GM23338 (cell line): ENCODE measurements at regions not wholly inside any gene's neighbourhood (a gene's known extent, or its start where the extent isn't known, plus 50 kb on each side); places are given as distances from the start of the nearest gene placed in this dataset.

Experiments used
- ATAC-seq: fragments of 200-7000 bp; cut with Tn5 transposase; 3 replicates; pipeline ENCODE4 v1.9.1; 2020
- DNase-seq: peaks from one replicate; pipeline ENCODE4 v3.0.0-alpha.2; 2015; ENCODE audit warnings: low spot score
- H2AFZ ChIP-seq: fragments of 200-600 bp; sonication (generic); 2 replicates; pipeline ENCODE4 v1.8.0; 2016; ENCODE audit warnings: antibody characterized with exemption, mild to moderate bottlenecking, moderate library complexity
- H3F3A ChIP-seq: fragments of 200-600 bp; sonication (generic); replicated peaks from 2 replicates; pipeline ENCODE4 v1.8.0; 2017; ENCODE audit warnings: antibody characterized with exemption, mixed run types, low read depth
- H3K27ac ChIP-seq: fragments of 200-600 bp; sonication (generic); 2 replicates; pipeline ENCODE4 v1.6.1; 2016; ENCODE audit warnings: low read depth
- H3K27me3 ChIP-seq: fragments of 200-600 bp; sonication (generic); 2 replicates; pipeline ENCODE4 v1.8.0; 2016; ENCODE audit warnings: mild to moderate bottlenecking, mixed run types, moderate library complexity; ENCODE audit not compliant: insufficient read depth
- H3K36me3 ChIP-seq: fragments of 200-600 bp; sonication (generic); 2 replicates; pipeline ENCODE4 v1.8.0; 2016; ENCODE audit warnings: mild to moderate bottlenecking; ENCODE audit not compliant: insufficient read depth
- H3K4me1 ChIP-seq: fragments of 200-600 bp; sonication (generic); 2 replicates; pipeline ENCODE4 v1.8.0; 2016; ENCODE audit warnings: mild to moderate bottlenecking, moderate library complexity; ENCODE audit not compliant: insufficient read depth
- H3K4me2 ChIP-seq: fragments of 200-600 bp; sonication (generic); 2 replicates; pipeline ENCODE4 v1.7.1; 2017; ENCODE audit warnings: mixed run types
- H3K4me3 ChIP-seq: fragments of 200-600 bp; sonication (generic); 2 replicates; pipeline ENCODE4 v1.6.1; 2016; ENCODE audit warnings: mixed run types
- H3K79me2 ChIP-seq: fragments of 200-600 bp; sonication (generic); replicated peaks from 2 replicates; pipeline ENCODE4 v1.8.0; 2017; ENCODE audit warnings: mild to moderate bottlenecking; ENCODE audit not compliant: insufficient read depth
- H3K9me2 ChIP-seq: fragments of 200-600 bp; sonication (generic); 2 replicates; pipeline ENCODE4 v1.8.0; 2017; ENCODE audit not compliant: insufficient read depth
- H4K20me1 ChIP-seq: fragments of 200-600 bp; sonication (generic); replicated peaks from 2 replicates; pipeline ENCODE4 v1.8.0; 2017; ENCODE audit warnings: mild to moderate bottlenecking; ENCODE audit not compliant: insufficient read depth
- H3K27ac Mint-ChIP-seq: 2 replicates; pipeline ENCODE4 v1.8.0; 2020; ENCODE audit warnings: inconsistent platforms, mild to moderate bottlenecking, moderate library complexity, mixed read lengths
- H3K27me3 Mint-ChIP-seq: 3 replicates; pipeline ENCODE4 v1.8.0; 2022; ENCODE audit warnings: low read depth, mild to moderate bottlenecking, moderate library complexity, mixed read lengths, inconsistent platforms; ENCODE audit not compliant: insufficient read depth, poor library complexity
- H3K36me3 Mint-ChIP-seq: 3 replicates; pipeline ENCODE4 v1.8.0; 2021; ENCODE audit warnings: low read depth, mild to moderate bottlenecking, inconsistent platforms, moderate library complexity, mixed read lengths
- H3K4me1 Mint-ChIP-seq: 3 replicates; pipeline ENCODE4 v1.8.0; 2020; ENCODE audit warnings: mild to moderate bottlenecking, inconsistent platforms, mixed read lengths
- H3K4me3 Mint-ChIP-seq: 3 replicates; pipeline ENCODE4 v1.8.0; 2021; ENCODE audit warnings: moderate library complexity, mild to moderate bottlenecking, inconsistent platforms, mixed read lengths
- H3K9me3 Mint-ChIP-seq: 3 replicates; pipeline ENCODE4 v1.8.0; 2020; ENCODE audit warnings: moderate library complexity, mild to moderate bottlenecking, inconsistent platforms, mixed read lengths
- CREB1 ChIP-seq: fragments of 250-450 bp; sonication (Bioruptor Pico); IDR thresholded peaks from 2 replicates; pipeline ENCODE4 v1.5.0; 2020; ENCODE audit warnings: low read depth, mild to moderate bottlenecking, moderate library complexity
- EZH2 ChIP-seq: fragments of 200-600 bp; sonication (generic); IDR thresholded peaks from one replicate; pipeline ENCODE4 v1.8.0; 2017; ENCODE audit warnings: antibody characterized with exemption, mild to moderate bottlenecking, low read depth; ENCODE audit not compliant: unreplicated experiment
- EZH2phosphoT487 ChIP-seq: fragments of 200-600 bp; sonication (generic); IDR thresholded peaks from one replicate; pipeline ENCODE4 v1.8.1; 2018; ENCODE audit warnings: antibody characterized with exemption; ENCODE audit not compliant: unreplicated experiment
- JUNB ChIP-seq: IDR thresholded peaks from one replicate; pipeline ENCODE4 v1.6.1; 2016; ENCODE audit warnings: antibody characterized with exemption; ENCODE audit not compliant: unreplicated experiment
- NANOG ChIP-seq: IDR thresholded peaks from 2 replicates; pipeline ENCODE4 v1.6.1; 2016; ENCODE audit warnings: antibody characterized with exemption, borderline replicate concordance
- POLR2AphosphoS5 ChIP-seq: IDR thresholded peaks from 2 replicates; pipeline ENCODE4 v1.6.1; 2016; ENCODE audit warnings: antibody characterized with exemption, low read depth
- STAT1 ChIP-seq: IDR thresholded peaks from one replicate; pipeline ENCODE4 v1.6.1; 2016; ENCODE audit warnings: antibody characterized with exemption; ENCODE audit not compliant: unreplicated experiment
- ZNF114 ChIP-seq: fragments of 250-450 bp; sonication (Bioruptor Pico); IDR thresholded peaks from 2 replicates; pipeline ENCODE4 v1.5.0; 2020; ENCODE audit warnings: mild to moderate bottlenecking, moderate library complexity
- ZNF331 ChIP-seq: fragments of 250-450 bp; sonication (Bioruptor Pico); IDR thresholded peaks from 2 replicates; pipeline ENCODE4 v1.5.0; 2020; ENCODE audit warnings: low read depth, mild to moderate bottlenecking, moderate library complexity
- TF ChIP-seq, protein P1 (sequence below), 2 experiments: fragments of 200-600 bp in 1 of 2; sonication (generic) in 1 of 2; conservative IDR thresholded peaks; 2 replicates each; pipeline versions ENCODE4 v1.5.1 to v1.6.1; 2016 to 2017; ENCODE audit warnings: antibody characterized with exemption in 2 of 2, low read depth in 2 of 2, mild to moderate bottlenecking in 2 of 2, moderate library complexity in 1 of 2
- TF ChIP-seq, protein P2 (sequence below): fragments of 250-450 bp; sonication (Bioruptor Pico); IDR thresholded peaks from 2 replicates; pipeline ENCODE4 v1.5.0; 2020; ENCODE audit warnings: mild to moderate bottlenecking, moderate library complexity
- TF ChIP-seq, protein P3 (sequence below): IDR thresholded peaks from one replicate; pipeline ENCODE4 v1.6.1; 2018; ENCODE audit warnings: antibody characterized with exemption; ENCODE audit not compliant: unreplicated experiment
- TF ChIP-seq, protein P4 (sequence below): IDR thresholded peaks from 2 replicates; pipeline ENCODE4 v1.6.1; 2016; ENCODE audit warnings: antibody characterized with exemption

DNA sequence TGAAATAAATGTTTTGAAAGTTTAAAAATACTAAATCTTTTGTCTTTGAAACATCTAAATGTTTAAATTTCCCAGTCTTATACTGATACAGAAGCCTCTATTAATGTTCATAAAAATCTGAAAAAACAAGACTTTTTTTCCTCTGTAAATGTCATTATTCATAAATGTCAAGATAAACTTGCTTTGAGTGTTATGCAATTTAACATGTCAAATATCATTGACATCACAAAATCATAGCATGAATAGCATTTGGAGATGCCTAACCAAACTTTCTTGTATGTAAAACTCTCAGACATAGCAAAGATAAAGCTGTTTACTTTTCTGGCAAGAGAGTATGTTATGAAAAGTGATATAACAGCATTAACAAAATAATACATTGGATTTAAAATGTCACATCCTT lies 128.0 kb upstream of the CDH19 start:
- Histone ChIP-seq H2AFZ (no peak overlapping the region), H3F3A (no peaks in the 10 kb centered on the region), H3K4me1 (peaks cover 7% of the 10 kb centered on the region; the same call in 1 of the 2 replicates), H3K4me3 (no peak overlapping the region), H3K79me2 (no peaks in the 10 kb centered on the region), H4K20me1 (no peaks in the 10 kb centered on the region), H3K27me3 (no peaks in the 10 kb centered on the region), H3K9me2 (0 out of 2 replicates have a peak, but pooled peaks cover 5% of the 10 kb centered on the region), H3K4me2 (no peak overlapping the region), H3K27ac (no peak overlapping the region), H3K36me3 (no peaks in the 10 kb centered on the region)
- Mint-ChIP-seq H3K9me3 (peaks cover 2% of the 10 kb centered on the region; the same call in 1 of the 3 replicates), H3K4me3 (no peak overlapping the region), H3K4me1 (peaks cover 11% of the 10 kb centered on the region), H3K36me3 (no peaks in the 10 kb centered on the region), H3K27me3 (no peaks in the 10 kb centered on the region), H3K27ac (no peak overlapping the region)
- DNase-seq (no peak), ATAC-seq (no peak)
- no peak for TF ChIP-seq EZH2
- no peak for TF ChIP-seq STAT1
- TF ChIP-seq, protein P1, sequence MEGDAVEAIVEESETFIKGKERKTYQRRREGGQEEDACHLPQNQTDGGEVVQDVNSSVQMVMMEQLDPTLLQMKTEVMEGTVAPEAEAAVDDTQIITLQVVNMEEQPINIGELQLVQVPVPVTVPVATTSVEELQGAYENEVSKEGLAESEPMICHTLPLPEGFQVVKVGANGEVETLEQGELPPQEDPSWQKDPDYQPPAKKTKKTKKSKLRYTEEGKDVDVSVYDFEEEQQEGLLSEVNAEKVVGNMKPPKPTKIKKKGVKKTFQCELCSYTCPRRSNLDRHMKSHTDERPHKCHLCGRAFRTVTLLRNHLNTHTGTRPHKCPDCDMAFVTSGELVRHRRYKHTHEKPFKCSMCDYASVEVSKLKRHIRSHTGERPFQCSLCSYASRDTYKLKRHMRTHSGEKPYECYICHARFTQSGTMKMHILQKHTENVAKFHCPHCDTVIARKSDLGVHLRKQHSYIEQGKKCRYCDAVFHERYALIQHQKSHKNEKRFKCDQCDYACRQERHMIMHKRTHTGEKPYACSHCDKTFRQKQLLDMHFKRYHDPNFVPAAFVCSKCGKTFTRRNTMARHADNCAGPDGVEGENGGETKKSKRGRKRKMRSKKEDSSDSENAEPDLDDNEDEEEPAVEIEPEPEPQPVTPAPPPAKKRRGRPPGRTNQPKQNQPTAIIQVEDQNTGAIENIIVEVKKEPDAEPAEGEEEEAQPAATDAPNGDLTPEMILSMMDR (conservative IDR thresholded peaks at IDR 0.05; ENCODE audit: low read depth in 2 of 2) = no peak
- TF ChIP-seq, protein P2, sequence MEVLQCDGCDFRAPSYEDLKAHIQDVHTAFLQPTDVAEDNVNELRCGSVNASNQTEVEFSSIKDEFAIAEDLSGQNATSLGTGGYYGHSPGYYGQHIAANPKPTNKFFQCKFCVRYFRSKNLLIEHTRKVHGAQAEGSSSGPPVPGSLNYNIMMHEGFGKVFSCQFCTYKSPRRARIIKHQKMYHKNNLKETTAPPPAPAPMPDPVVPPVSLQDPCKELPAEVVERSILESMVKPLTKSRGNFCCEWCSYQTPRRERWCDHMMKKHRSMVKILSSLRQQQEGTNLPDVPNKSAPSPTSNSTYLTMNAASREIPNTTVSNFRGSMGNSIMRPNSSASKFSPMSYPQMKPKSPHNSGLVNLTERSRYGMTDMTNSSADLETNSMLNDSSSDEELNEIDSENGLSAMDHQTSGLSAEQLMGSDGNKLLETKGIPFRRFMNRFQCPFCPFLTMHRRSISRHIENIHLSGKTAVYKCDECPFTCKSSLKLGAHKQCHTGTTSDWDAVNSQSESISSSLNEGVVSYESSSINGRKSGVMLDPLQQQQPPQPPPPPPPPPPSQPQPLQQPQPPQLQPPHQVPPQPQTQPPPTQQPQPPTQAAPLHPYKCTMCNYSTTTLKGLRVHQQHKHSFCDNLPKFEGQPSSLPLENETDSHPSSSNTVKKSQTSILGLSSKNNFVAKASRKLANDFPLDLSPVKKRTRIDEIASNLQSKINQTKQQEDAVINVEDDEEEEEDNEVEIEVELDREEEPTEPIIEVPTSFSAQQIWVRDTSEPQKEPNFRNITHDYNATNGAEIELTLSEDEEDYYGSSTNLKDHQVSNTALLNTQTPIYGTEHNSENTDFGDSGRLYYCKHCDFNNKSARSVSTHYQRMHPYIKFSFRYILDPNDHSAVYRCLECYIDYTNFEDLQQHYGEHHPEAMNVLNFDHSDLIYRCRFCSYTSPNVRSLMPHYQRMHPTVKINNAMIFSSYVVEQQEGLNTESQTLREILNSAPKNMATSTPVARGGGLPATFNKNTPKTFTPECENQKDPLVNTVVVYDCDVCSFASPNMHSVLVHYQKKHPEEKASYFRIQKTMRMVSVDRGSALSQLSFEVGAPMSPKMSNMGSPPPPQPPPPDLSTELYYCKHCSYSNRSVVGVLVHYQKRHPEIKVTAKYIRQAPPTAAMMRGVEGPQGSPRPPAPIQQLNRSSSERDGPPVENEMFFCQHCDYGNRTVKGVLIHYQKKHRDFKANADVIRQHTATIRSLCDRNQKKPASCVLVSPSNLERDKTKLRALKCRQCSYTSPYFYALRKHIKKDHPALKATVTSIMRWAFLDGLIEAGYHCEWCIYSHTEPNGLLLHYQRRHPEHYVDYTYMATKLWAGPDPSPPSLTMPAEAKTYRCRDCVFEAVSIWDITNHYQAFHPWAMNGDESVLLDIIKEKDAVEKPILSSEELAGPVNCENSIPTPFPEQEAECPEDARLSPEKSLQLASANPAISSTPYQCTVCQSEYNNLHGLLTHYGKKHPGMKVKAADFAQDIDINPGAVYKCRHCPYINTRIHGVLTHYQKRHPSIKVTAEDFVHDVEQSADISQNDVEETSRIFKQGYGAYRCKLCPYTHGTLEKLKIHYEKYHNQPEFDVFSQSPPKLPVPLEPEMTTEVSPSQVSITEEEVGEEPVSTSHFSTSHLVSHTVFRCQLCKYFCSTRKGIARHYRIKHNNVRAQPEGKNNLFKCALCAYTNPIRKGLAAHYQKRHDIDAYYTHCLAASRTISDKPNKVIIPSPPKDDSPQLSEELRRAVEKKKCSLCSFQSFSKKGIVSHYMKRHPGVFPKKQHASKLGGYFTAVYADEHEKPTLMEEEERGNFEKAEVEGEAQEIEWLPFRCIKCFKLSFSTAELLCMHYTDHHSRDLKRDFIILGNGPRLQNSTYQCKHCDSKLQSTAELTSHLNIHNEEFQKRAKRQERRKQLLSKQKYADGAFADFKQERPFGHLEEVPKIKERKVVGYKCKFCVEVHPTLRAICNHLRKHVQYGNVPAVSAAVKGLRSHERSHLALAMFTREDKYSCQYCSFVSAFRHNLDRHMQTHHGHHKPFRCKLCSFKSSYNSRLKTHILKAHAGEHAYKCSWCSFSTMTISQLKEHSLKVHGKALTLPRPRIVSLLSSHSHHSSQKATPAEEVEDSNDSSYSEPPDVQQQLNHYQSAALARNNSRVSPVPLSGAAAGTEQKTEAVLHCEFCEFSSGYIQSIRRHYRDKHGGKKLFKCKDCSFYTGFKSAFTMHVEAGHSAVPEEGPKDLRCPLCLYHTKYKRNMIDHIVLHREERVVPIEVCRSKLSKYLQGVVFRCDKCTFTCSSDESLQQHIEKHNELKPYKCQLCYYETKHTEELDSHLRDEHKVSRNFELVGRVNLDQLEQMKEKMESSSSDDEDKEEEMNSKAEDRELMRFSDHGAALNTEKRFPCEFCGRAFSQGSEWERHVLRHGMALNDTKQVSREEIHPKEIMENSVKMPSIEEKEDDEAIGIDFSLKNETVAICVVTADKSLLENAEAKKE (CRISPR knock-in tag) = no peak
- no peak for TF ChIP-seq NANOG
- TF ChIP-seq CREB1 = no peak
- TF ChIP-seq JUNB = no peak
- TF ChIP-seq, protein P3, sequence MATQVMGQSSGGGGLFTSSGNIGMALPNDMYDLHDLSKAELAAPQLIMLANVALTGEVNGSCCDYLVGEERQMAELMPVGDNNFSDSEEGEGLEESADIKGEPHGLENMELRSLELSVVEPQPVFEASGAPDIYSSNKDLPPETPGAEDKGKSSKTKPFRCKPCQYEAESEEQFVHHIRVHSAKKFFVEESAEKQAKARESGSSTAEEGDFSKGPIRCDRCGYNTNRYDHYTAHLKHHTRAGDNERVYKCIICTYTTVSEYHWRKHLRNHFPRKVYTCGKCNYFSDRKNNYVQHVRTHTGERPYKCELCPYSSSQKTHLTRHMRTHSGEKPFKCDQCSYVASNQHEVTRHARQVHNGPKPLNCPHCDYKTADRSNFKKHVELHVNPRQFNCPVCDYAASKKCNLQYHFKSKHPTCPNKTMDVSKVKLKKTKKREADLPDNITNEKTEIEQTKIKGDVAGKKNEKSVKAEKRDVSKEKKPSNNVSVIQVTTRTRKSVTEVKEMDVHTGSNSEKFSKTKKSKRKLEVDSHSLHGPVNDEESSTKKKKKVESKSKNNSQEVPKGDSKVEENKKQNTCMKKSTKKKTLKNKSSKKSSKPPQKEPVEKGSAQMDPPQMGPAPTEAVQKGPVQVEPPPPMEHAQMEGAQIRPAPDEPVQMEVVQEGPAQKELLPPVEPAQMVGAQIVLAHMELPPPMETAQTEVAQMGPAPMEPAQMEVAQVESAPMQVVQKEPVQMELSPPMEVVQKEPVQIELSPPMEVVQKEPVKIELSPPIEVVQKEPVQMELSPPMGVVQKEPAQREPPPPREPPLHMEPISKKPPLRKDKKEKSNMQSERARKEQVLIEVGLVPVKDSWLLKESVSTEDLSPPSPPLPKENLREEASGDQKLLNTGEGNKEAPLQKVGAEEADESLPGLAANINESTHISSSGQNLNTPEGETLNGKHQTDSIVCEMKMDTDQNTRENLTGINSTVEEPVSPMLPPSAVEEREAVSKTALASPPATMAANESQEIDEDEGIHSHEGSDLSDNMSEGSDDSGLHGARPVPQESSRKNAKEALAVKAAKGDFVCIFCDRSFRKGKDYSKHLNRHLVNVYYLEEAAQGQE = no peak
- TF ChIP-seq POLR2AphosphoS5 = no peak
- TF ChIP-seq EZH2phosphoT487 = no peak
- TF ChIP-seq, protein P4, sequence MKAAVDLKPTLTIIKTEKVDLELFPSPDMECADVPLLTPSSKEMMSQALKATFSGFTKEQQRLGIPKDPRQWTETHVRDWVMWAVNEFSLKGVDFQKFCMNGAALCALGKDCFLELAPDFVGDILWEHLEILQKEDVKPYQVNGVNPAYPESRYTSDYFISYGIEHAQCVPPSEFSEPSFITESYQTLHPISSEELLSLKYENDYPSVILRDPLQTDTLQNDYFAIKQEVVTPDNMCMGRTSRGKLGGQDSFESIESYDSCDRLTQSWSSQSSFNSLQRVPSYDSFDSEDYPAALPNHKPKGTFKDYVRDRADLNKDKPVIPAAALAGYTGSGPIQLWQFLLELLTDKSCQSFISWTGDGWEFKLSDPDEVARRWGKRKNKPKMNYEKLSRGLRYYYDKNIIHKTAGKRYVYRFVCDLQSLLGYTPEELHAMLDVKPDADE = no peak
- TF ChIP-seq ZNF114 = no peak
- TF ChIP-seq ZNF331 (CRISPR knock-in tag) = no peak
